Psoas muscle (tissue), 7 donors: ENCODE measurements at regions not wholly inside any gene's neighbourhood (a gene's known extent, or its start where the extent isn't known, plus 50 kb on each side); places are given as distances from the start of the nearest gene placed in this dataset.

Experiments
- ATAC-seq, 4 donors: fragments of 200-7000 bp; cut with Tn5 transposase; one replicate each; pipeline ENCODE4 v1.9.1; 2020; ENCODE audit warnings: moderate library complexity in 3 of 4, mild to moderate bottlenecking in 2 of 4
- DNase-seq, 2 donors: peaks; one replicate each; pipeline ENCODE4 v3.0.0-alpha.2; 2020
- H3K27ac ChIP-seq: fragments of 200-600 bp; one replicate; pipeline ENCODE4 v1.8.0; 2022
- H3K27me3 ChIP-seq, 3 donors: fragments of 200-600 bp in 1 of 3; one replicate each; pipeline versions ENCODE4 v1.6.1 to v1.8.0; 2013 to 2022; ENCODE audit warnings: low read length in 2 of 3, mild to moderate bottlenecking in 2 of 3, moderate library complexity in 1 of 3; ENCODE audit not compliant: insufficient read depth in 3 of 3
- H3K36me3 ChIP-seq, 2 donors: fragments of 200-600 bp in 1 of 2; one replicate each; pipeline versions ENCODE4 v1.6.1 to v1.8.0; 2013 to 2022; ENCODE audit warnings: low read depth in 1 of 2, mild to moderate bottlenecking in 1 of 2, moderate library complexity in 1 of 2; ENCODE audit not compliant: insufficient read depth in 1 of 2
- H3K4me1 ChIP-seq: fragments of 200-600 bp; one replicate; pipeline ENCODE4 v1.8.0; 2022
- H3K4me3 ChIP-seq: fragments of 200-600 bp; one replicate; pipeline ENCODE4 v1.8.0; 2022; ENCODE audit warnings: mild to moderate bottlenecking
- H3K9me3 ChIP-seq: fragments of 200-600 bp; one replicate; pipeline ENCODE4 v1.8.0; 2022
- WGBS, 3 donors: extraction: QIAGEN DNeasy Blood & Tissue Kit; methylation state at CpG; one replicate each; pipeline versions ENCODE4 v1.1.6 to v1.1.7; 2013; 5-methylcytosine and 5-hydroxymethylcytosine counted together
- intact Hi-C, 2 donors: fragments of 100-400 bp; cut with DNase I; formaldehyde crosslinking; loops; one replicate each; pipeline versions ENCODE4 v1.11.0 to v1.14.2; 2022
- TF ChIP-seq, protein P1 (sequence below): fragments of 200-600 bp; IDR thresholded peaks from one replicate; pipeline ENCODE4 v1.8.0; 2022; ENCODE audit warnings: antibody characterized with exemption
- donor health status: healthy with polysubstance abuse.
- donor health status: DM: no; HTN: no; CAD: no; lungs with moderate emphysema.
- donor health status: Bipolar disorder and iron deficiency.
- donor health status: healthy.
- donor health status: DM: yes; HTN: yes; CAD: no.
- donor health status: DM: no; HTN: no; CAD: no.
- donor health status: DM: yes; HTN: yes; CAD: no.

DNA sequence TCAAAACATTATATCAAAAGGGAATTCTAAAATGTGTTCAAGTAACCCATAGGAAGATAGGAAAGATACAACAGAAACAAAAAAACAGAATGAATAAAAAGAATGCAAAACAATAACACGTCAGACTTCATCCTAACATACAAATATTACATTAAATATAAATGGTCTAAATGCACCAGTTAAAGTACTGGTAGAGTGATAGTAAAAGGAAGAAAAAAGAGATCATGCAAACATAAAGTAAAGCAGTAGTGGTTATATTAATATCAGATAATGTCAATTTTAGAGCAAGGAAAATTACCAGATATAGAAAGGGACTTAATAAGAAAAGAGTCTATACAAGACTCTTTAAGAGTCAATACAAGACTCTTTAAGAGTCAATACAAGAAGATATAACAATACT, 755.7 kb downstream of the MCTP2 start:
- TF ChIP-seq, protein P1, sequence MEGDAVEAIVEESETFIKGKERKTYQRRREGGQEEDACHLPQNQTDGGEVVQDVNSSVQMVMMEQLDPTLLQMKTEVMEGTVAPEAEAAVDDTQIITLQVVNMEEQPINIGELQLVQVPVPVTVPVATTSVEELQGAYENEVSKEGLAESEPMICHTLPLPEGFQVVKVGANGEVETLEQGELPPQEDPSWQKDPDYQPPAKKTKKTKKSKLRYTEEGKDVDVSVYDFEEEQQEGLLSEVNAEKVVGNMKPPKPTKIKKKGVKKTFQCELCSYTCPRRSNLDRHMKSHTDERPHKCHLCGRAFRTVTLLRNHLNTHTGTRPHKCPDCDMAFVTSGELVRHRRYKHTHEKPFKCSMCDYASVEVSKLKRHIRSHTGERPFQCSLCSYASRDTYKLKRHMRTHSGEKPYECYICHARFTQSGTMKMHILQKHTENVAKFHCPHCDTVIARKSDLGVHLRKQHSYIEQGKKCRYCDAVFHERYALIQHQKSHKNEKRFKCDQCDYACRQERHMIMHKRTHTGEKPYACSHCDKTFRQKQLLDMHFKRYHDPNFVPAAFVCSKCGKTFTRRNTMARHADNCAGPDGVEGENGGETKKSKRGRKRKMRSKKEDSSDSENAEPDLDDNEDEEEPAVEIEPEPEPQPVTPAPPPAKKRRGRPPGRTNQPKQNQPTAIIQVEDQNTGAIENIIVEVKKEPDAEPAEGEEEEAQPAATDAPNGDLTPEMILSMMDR, result no peak
- no peaks in the 10 kb centered on the region for H3K36me3 ChIP-seq
- 79 to 88% (median 81%) methylated on average over 1 of the region's 1 CpG for WGBS, 3 donors
- peaks cover 7% of the 10 kb centered on the region for H3K9me3 ChIP-seq
- H3K4me1 ChIP-seq, result no peaks in the 10 kb centered on the region
- no peaks in the 10 kb centered on the region for H3K27me3 ChIP-seq
- intact Hi-C loops, result no loop called here
- DNase-seq, result no peak
- no peak overlapping the region for H3K4me3 ChIP-seq
- H3K27ac ChIP-seq, result no peak overlapping the region
- no peak for ATAC-seq

DNA sequence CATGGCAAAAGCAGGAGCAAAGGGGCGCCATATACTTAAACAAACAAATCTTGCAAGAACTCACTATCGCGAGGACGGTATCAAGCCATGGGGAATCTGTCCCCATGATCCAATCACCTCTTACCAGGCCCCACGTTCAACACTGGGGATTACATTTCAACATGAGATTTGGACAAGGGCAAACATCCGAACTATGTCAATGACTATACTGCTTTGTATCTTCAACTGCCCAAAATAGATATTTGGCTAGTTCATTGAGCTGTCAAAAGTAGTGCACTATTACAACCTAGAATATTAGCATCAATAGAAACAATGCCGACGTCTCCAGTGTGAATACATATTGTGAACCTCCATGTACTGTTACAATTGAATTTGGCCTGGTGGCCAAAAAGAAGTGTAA, 760.4 kb downstream of the MCTP2 start:
- WGBS, 3 donors, result 84 to 86% (median 84%) methylated on average over 8 of the region's 8 CpGs
- TF ChIP-seq, protein P1, result no peak
- H3K27ac ChIP-seq, result no peak overlapping the region
- intact Hi-C loops, result no loop called here
- ATAC-seq (no peak), DNase-seq (no peak)
- H3K9me3 ChIP-seq, result peaks cover 7% of the 10 kb centered on the region
- no peaks in the 10 kb centered on the region for H3K36me3 ChIP-seq
- no peaks in the 10 kb centered on the region for H3K27me3 ChIP-seq
- H3K4me3 ChIP-seq, result no peak overlapping the region
- H3K4me1 ChIP-seq, result no peaks in the 10 kb centered on the region

DNA sequence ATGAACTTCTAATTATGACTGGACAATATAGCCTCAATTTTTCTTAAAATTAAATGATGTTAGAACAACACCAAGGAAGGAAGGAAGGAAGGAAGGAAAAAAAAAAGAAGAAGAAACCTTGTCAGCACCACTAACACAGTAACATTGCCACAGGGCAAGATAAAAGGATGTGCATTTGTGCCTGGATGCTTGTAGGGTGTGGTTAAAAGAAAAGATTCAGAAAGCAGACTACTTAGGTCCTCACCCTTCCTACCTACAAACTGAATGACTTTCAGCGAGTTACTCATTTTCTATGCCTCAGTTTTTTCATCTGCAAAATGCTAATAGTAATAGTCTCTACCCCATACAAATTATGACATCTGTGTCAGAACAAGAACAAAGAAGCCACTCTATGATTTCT, 778.3 kb downstream of the MCTP2 start:
- DNase-seq (no peak), ATAC-seq (no peak)
- Histone ChIP-seq H3K27me3 (no peaks in the 10 kb centered on the region), H3K27ac (no peak overlapping the region), H3K9me3 (no peaks in the 10 kb centered on the region), H3K36me3 (no peaks in the 10 kb centered on the region), H3K4me3 (no peak overlapping the region), H3K4me1 (no peaks in the 10 kb centered on the region)
- WGBS, 3 donors, result 81 to 94% (median 92%) methylated on average over 1 of the region's 1 CpG
- TF ChIP-seq, protein P1, result no peak
- intact Hi-C loops, result no loop called here

DNA sequence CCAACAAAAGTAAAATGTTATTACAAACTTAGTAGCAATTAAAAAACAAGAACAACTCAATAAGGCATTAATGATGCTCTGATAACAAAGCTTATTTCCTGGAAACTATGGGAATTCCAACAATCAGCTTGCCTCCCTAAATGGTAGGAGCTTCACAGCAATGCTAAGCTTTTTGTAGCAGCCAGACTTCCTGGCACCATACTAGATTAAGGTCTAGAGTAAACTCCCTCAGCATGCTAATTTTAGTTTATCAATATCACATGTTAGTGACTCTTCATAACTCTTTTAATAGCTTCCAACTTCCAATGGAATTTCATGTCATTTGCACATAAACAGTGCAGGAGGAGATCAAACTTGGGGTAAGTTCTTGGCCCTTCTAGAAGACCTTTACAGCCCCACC, 782.0 kb downstream of the MCTP2 start:
- TF ChIP-seq, protein P1, result no peak
- Histone ChIP-seq H3K4me1 (no peaks in the 10 kb centered on the region), H3K4me3 (no peak overlapping the region), H3K36me3 (no peaks in the 10 kb centered on the region), H3K9me3 (no peaks in the 10 kb centered on the region), H3K27me3 (no peaks in the 10 kb centered on the region), H3K27ac (no peak overlapping the region)
- ATAC-seq (no peak), DNase-seq (no peak)
- intact Hi-C loops, result no loop called here

DNA sequence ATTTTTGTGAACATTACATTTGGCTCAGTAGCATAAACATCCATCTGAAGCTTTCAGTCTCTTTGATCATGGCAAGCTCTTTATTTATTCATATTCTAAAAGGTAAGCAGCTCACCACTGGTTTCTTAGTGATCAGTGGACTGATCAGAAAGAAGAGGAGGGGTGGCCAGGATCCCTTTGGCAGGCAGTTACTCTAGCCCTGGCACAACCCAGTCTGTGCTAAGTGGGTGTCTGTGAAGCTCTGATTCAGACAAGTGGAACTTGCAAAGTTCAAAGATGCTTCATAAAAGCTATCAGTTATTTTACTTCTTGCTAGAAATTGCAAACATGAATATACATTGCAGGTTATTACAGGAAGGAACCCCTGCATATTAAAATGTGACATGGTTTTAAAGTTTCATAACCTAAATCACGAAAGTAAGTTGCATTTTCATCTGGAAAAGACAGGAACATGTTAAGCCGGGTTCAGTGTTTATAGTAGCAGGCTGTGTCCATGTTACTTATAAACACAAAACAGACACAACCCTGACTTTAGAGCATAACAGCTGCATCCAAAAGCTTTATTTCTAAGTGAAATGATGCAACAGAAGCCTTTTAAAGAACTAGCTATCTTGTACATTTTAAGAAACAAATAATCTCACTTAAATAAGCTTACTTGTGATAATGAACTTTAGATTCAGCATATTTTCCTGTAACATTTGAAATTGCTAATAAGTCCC, 785.3 kb downstream of the MCTP2 start:
- WGBS, 3 donors, result 24 to 35% (median 29%) methylated on average over 2 of the region's 2 CpGs
- intact Hi-C loops, result no loop called here
- DNase-seq (no peak), ATAC-seq (no peak)
- Histone ChIP-seq H3K27ac (no peak overlapping the region), H3K4me1 (peaks cover 4% of the 10 kb centered on the region), H3K9me3 (no peaks in the 10 kb centered on the region), H3K4me3 (no peak overlapping the region), H3K36me3 (no peaks in the 10 kb centered on the region), H3K27me3 (no peaks in the 10 kb centered on the region)
- TF ChIP-seq, protein P1, result no peak
